Astrocyte of the cerebellum (primary cell): ENCODE measurements at regions not wholly inside any gene's neighbourhood (a gene's known extent, or its start where the extent isn't known, plus 50 kb on each side); places are given as distances from the start of the nearest gene placed in this dataset.

ENCODE experiments used
- DNase-seq: peaks from one replicate; pipeline ENCODE4 v3.0.0-alpha.2; 2011; ENCODE audit warnings: low read depth
- H3K4me3 ChIP-seq: 2 replicates; pipeline ENCODE4 v1.5.1; 2011; ENCODE audit warnings: mild to moderate bottlenecking, low read depth, low read length, moderate library complexity
- in situ Hi-C: cut with HindIII; loops from 2 replicates; pipeline ENCODE4 v1.10.0; 2017; ENCODE audit warnings: low sequenced_read_pairs
- TF ChIP-seq, protein P1 (sequence below): IDR thresholded peaks from 2 replicates; pipeline ENCODE4 v1.5.1; 2012; ENCODE audit warnings: low read length, low read depth, moderate library complexity, mild to moderate bottlenecking; ENCODE audit errors: missing control alignments

DNA sequence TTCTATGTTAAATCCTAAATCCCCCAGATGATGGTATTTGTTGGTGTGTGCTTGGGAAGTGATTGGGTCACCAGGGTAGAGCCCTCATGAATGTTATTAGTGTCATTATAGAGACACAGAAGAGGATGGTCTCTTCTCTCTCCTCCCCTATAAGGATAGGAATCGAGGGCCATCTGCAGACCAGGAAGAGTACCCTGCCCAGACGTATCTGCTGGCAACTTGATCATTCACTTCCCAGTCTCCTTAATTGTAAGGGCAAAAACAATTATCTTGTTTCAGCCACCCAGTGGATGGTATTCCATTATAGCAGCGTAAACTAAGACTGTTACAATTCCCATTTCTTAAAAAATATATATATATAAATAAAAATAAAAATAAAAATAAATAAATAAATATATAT lies 892.2 kb downstream of the SI start:
- TF ChIP-seq, protein P1, sequence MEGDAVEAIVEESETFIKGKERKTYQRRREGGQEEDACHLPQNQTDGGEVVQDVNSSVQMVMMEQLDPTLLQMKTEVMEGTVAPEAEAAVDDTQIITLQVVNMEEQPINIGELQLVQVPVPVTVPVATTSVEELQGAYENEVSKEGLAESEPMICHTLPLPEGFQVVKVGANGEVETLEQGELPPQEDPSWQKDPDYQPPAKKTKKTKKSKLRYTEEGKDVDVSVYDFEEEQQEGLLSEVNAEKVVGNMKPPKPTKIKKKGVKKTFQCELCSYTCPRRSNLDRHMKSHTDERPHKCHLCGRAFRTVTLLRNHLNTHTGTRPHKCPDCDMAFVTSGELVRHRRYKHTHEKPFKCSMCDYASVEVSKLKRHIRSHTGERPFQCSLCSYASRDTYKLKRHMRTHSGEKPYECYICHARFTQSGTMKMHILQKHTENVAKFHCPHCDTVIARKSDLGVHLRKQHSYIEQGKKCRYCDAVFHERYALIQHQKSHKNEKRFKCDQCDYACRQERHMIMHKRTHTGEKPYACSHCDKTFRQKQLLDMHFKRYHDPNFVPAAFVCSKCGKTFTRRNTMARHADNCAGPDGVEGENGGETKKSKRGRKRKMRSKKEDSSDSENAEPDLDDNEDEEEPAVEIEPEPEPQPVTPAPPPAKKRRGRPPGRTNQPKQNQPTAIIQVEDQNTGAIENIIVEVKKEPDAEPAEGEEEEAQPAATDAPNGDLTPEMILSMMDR: no peak
- H3K4me3 ChIP-seq: no peak overlapping the region
- no peak for DNase-seq

DNA sequence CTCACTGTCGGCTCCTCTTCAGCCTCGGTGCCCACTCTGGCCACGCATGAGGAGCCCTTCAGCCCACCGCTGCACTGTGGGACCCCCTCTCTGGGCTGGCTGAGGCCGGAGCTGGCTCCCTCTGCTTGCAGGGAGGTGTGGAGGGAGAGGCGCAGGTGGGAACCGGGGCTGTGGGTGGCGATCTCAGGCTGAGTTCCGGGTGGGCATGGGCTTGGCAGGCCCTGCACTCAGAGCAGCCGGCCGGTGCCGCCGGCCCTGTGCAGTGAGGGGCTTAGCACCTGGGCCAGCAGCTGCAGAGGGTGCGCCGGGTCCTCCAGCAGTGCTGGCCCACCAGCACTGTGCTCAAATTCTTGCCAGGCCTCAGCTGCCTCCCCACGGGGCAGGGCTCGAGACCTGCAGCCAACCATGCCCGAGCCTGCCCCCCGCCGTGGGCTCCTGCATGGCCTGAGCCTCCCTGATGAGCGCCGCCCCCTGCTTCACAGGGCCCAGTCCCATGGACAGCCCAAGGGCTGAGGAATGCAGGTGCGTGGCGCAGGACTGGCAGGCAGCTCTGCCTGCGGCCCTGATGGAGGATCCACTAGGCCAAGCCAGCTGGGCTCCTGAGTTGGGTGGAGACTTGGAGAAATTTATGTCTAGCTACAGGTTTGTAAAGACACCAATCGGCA lies 899.1 kb downstream of the SI start:
- TF ChIP-seq, protein P1: no peak
- no peak for DNase-seq
- in situ Hi-C loops: no loop called here
- no peak overlapping the region for H3K4me3 ChIP-seq

More for the DNA sequence above, 892.2 kb downstream of the SI start:
- in situ Hi-C loops: no loop called here

DNA sequence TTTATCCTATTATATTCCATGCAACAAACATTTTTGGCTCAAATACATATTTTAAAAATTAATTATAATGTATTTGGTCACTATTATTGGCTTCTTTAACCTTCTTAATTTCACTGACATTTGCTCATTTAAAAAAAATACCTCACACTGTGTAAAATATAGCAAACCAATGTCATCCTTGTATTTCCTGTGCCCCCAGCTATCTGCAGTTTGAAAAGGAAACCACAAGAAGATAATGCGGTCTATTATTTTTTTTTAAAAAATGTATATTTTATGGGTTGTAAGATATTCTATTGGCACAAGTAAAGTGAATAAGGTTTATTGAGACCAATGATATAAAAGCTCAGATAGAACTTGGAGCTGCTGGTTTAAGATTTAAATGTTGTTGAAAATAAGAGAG lies 904.2 kb downstream of the SI start:
- H3K4me3 ChIP-seq: no peak overlapping the region
- in situ Hi-C loops: no loop called here
- no peak for DNase-seq
- TF ChIP-seq, protein P1: no peak

DNA sequence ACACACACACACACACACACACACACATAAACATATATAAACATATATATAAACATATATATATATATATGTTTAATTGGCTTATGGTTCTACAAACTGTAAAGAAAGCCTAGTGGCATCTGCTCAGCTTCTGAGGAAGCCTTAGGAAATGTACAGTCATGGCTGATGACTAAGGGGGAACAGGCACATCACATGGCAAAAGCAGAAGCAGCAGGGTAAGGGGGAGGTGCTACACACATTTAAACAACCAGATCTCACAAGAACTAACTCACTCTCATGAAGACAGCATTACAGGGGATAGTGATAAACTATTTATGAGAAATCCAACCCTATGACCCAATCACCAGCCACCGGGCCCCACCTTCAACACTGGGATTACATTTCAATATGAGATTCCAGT lies 922.9 kb downstream of the SI start:
- no peak overlapping the region for H3K4me3 ChIP-seq
- no peak for DNase-seq
- TF ChIP-seq, protein P1: no peak
- in situ Hi-C loops: no loop called here

DNA sequence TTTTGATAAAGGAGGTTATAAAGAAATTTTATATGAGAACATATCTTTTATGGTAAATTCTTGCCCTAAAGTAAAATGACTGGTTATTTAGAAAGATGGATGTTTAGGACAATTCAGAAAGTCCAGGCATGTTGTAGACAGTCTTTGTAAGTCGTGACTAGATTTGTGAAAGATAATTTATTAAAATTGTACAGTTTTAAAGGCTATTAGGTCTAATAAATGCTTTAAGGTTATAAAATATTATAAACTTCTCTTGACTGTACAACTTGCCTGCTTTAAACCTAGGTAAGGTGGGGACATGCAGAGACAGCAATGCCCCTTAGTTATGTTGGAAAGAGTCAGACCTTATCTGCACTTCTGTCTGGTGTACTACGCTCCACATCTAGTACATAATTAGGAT lies 933.5 kb downstream of the SI start:
- TF ChIP-seq, protein P1: no peak
- in situ Hi-C loops: loop anchor here (5.0 kb wide), 1 partner anchor 38 kb away; no protein-coding TSS in a partner anchor
- no peak overlapping the region for H3K4me3 ChIP-seq
- no peak for DNase-seq

DNA sequence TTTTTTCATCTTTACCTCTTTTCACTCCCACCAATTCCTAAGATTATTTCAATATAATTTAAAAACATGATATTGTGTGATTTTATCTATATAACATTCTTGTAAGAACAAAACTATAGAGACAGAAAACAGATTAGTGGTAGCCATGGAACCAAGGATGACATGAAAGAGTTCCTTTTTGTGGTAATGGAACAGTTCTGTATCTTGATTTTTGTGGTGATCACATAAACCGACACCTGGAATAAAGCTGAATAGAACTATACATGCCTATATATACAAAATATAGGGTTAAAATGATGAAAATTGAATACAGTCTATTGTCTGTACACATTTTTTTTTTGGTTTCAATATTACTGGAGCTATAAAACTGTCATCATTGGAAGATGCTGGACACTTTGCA lies 945.4 kb downstream of the SI start:
- DNase-seq: no peak
- H3K4me3 ChIP-seq: no peak overlapping the region
- in situ Hi-C loops: no loop called here
- TF ChIP-seq, protein P1: no peak
